ENCODE measurements at regions not wholly inside any gene's neighbourhood (a gene's known extent, or its start where the extent isn't known, plus 50 kb on each side); places are given as distances from the start of the nearest gene placed in this dataset.

DNA sequence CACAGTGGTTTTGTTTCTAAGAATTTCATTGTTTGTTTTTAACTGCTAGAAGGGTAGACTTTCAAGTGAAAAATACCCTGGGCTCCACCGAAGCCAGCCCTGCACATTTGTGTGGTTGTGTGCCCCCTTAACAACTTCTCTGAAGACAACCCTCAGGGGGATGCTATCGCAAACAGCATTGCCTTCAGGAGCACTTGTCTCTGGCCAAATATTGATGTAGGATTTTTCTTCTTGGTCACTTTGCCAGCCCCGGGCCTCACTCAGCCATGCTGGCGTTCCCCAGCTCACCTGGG lies 69.2 kb upstream of the SERP2 start:
- peaks cover 7% of the 10 kb centered on the region for H3K27me3 Mint-ChIP-seq (ENCODE audit: low read depth)
- TF ChIP-seq, protein P1, sequence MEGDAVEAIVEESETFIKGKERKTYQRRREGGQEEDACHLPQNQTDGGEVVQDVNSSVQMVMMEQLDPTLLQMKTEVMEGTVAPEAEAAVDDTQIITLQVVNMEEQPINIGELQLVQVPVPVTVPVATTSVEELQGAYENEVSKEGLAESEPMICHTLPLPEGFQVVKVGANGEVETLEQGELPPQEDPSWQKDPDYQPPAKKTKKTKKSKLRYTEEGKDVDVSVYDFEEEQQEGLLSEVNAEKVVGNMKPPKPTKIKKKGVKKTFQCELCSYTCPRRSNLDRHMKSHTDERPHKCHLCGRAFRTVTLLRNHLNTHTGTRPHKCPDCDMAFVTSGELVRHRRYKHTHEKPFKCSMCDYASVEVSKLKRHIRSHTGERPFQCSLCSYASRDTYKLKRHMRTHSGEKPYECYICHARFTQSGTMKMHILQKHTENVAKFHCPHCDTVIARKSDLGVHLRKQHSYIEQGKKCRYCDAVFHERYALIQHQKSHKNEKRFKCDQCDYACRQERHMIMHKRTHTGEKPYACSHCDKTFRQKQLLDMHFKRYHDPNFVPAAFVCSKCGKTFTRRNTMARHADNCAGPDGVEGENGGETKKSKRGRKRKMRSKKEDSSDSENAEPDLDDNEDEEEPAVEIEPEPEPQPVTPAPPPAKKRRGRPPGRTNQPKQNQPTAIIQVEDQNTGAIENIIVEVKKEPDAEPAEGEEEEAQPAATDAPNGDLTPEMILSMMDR (conservative IDR thresholded peaks at IDR 0.05): no peak

DNA sequence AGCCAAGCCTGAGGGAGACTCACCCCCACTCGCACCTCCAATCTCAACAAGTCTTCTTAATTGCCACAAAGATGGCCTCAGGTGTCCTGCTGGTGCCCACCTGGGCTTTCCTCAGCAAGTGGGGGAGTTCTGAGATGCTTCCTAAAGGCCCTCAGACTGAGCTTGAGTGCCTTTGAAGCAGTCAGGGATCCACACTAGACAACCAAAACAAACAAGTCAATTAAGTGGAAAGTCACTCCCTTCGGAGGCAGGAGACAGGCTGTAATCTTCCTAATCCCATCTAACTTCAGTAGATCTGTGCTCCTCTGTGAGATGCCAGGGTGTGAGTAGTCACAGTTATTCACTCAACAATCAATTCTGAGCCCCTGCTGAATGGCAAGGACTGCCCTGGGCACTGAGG lies 68.3 kb upstream of the SERP2 start:
- Mint-ChIP-seq H3K36me3 (ENCODE audit: low read depth) (no peaks in the 10 kb centered on the region), H3K4me1 (peaks cover 58% of the 10 kb centered on the region), H3K27me3 (ENCODE audit: low read depth) (peaks cover 11% of the 10 kb centered on the region), H3K9me3 (peaks cover 1% of the 10 kb centered on the region), H3K27ac (ENCODE audit: unreplicated experiment) (peak overlapping the region; percentile 98), H3K4me3 (peak overlapping the region; percentile 64)
- TF ChIP-seq, protein P1 (conservative IDR thresholded peaks at IDR 0.05): no peak
- DNase-seq (ENCODE audit: low read depth, low spot score): no peak

More for the DNA sequence above, 69.2 kb upstream of the SERP2 start:
- Mint-ChIP-seq H3K4me1 (peaks cover 49% of the 10 kb centered on the region), H3K9me3 (peaks cover 4% of the 10 kb centered on the region), H3K27ac (ENCODE audit: unreplicated experiment) (peak overlapping the region; percentile 20), H3K4me3 (no peak overlapping the region), H3K36me3 (ENCODE audit: low read depth) (no peaks in the 10 kb centered on the region)
- DNase-seq (ENCODE audit: low read depth, low spot score): no peak

DNA sequence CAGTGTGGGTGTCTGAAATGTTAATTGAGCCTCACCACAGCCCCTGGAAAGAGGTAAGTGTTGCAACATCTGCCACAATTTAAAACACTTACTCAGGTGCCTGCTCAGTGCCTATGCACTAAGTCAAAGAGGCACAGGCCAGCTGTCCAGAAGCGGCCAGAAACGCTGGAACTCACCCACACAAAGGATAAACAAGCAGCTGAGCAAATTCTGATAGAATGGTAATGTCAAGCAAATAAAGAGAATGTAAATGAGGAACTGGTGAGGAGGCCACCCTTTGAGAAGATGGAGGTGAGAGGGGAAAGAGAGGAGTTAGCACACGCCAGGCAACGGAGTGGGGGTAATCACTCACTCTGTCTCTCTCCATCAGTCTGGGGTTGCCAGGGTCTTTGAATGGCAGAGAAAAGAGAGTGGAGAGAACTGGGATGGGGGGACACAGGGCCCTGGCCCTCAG lies 67.7 kb upstream of the SERP2 start:
- TF ChIP-seq, protein P1 (conservative IDR thresholded peaks at IDR 0.05): no peak
- peak; percentile 16 for DNase-seq (ENCODE audit: low read depth, low spot score)

DNA sequence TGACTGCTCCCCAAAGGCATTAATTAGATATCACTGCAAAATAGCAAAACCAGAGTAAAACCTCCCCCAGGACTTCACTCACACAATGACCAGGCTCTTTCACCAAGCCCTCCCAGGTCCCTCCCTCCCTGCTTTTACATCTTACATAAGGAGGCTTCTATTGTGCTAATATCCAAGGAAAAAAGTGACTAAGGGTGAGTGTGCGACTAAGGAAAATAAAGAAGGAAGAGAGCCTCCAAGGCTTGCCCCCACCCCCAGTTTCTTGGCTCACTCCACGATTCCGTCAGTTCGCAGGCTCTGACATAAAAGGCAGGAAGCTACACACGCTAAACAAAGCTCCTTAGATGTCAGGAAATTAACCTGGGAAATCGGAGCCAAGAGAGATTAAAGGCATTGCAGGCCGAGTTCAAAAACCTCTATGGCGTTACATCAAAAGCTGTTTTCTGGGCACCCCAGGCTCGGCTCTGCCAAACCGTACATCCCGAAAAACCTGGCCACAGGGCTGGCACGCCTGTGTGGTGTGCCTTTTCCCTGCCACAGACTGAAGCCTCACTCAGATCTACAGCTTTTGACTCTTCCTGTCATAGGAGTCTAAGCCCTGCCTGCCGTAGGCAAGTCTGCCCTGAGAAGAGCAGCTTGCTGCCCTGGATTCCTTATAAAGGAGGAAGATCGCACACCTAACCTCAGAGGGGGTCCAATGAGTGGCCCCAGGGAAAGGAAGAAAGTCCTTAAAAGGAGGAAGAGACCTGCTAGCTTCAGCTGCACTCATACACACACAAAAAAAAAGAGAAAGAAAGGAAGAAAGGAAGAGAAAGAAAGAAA lies 67.0 kb upstream of the SERP2 start:
- peaks cover 11% of the 10 kb centered on the region for H3K27me3 Mint-ChIP-seq (ENCODE audit: low read depth)
- peak overlapping the region; percentile 64 for H3K4me3 Mint-ChIP-seq
- H3K27ac Mint-ChIP-seq (ENCODE audit: unreplicated experiment): peak overlapping the region; percentile 98
- TF ChIP-seq, protein P1 (conservative IDR thresholded peaks at IDR 0.05): no peak
- no peaks in the 10 kb centered on the region for H3K9me3 Mint-ChIP-seq
- DNase-seq (ENCODE audit: low read depth, low spot score): peak; percentile 30
- no peaks in the 10 kb centered on the region for H3K36me3 Mint-ChIP-seq (ENCODE audit: low read depth)
- H3K4me1 Mint-ChIP-seq: peaks cover 63% of the 10 kb centered on the region

More for the DNA sequence above, 67.7 kb upstream of the SERP2 start:
- Mint-ChIP-seq H3K27ac (ENCODE audit: unreplicated experiment) (peak overlapping the region; percentile 98), H3K4me3 (peak overlapping the region; percentile 64), H3K4me1 (peaks cover 63% of the 10 kb centered on the region), H3K27me3 (ENCODE audit: low read depth) (peaks cover 11% of the 10 kb centered on the region), H3K9me3 (no peaks in the 10 kb centered on the region), H3K36me3 (ENCODE audit: low read depth) (no peaks in the 10 kb centered on the region)

GRCh38 chr13:44307255-44307654 lies 66.4 kb upstream of the SERP2 start:
- Mint-ChIP-seq H3K27ac (ENCODE audit: unreplicated experiment) (no peak overlapping the region), H3K4me3 (peak overlapping the region; percentile 64), H3K9me3 (no peaks in the 10 kb centered on the region), H3K27me3 (ENCODE audit: low read depth) (peaks cover 11% of the 10 kb centered on the region), H3K36me3 (ENCODE audit: low read depth) (no peaks in the 10 kb centered on the region), H3K4me1 (peaks cover 63% of the 10 kb centered on the region)
- DNase-seq (ENCODE audit: low read depth, low spot score): no peak
- TF ChIP-seq, protein P1 (conservative IDR thresholded peaks at IDR 0.05): no peak
